ENCODE measurements at regions not wholly inside any gene's neighbourhood (a gene's known extent, or its start where the extent isn't known, plus 50 kb on each side); places are given as distances from the start of the nearest gene placed in this dataset.

DNA sequence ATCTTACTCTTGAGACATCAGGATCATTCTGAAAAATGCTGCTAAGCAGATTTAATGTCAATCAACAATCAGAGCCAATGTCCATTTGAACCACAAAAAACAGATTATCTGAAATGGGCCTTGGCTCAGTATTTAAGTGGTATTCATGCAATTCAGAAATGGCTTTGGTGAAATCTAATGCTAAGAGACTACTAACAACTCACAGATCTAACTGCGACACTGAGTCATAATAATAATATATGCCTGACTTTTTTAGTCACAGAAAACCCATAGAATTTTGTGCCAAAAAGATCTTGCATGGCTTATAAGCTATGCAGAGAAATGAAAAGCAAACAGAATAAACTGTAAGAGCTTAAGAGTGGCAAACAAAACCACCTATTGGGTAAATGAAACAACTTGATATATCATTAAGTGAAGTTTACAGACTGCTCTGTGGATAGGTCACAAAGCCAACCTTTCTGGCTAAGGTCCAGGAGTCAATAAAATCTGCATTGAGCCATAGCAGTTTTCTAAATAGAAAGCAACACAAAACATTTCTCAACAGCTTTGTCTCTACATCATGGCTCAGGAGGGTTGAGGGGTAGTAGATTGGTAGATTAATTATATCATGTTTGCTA, 234.3 kb downstream of the LRATD1 start:
- no peak overlapping the region for H3K4me3 ChIP-seq (ENCODE audit: low read depth, low read length)
- H3K36me3 ChIP-seq (ENCODE audit: control insufficient read depth, insufficient read depth, low read length): no peaks in the 10 kb centered on the region
- no peak for DNase-seq (ENCODE audit: low read depth)
- no peaks in the 10 kb centered on the region for H3K27me3 ChIP-seq (ENCODE audit: control insufficient read depth, insufficient read depth, low read length)
- TF ChIP-seq, protein P1, sequence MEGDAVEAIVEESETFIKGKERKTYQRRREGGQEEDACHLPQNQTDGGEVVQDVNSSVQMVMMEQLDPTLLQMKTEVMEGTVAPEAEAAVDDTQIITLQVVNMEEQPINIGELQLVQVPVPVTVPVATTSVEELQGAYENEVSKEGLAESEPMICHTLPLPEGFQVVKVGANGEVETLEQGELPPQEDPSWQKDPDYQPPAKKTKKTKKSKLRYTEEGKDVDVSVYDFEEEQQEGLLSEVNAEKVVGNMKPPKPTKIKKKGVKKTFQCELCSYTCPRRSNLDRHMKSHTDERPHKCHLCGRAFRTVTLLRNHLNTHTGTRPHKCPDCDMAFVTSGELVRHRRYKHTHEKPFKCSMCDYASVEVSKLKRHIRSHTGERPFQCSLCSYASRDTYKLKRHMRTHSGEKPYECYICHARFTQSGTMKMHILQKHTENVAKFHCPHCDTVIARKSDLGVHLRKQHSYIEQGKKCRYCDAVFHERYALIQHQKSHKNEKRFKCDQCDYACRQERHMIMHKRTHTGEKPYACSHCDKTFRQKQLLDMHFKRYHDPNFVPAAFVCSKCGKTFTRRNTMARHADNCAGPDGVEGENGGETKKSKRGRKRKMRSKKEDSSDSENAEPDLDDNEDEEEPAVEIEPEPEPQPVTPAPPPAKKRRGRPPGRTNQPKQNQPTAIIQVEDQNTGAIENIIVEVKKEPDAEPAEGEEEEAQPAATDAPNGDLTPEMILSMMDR (IDR thresholded peaks at IDR 0.05; ENCODE audit: insufficient read depth, low read length, poor library complexity, severe bottlenecking): no peak

DNA sequence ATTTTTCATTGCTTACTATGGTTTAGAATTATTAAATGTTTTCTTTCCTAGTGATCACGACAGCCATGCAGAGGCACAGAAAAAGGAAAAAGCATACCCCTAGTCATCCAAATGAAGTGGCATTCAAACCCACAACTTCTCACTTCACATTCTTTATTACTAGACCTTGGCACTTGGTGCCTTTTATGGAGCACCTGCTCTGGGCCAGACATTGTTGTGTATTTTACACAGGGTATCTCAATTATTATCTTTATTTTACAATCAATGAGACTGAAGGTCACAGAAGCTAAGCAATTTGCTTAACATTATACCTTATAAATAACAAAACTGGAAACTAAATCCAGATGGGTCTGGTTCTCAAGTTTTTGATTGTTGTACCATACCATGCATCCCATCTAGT, 235.3 kb downstream of the LRATD1 start:
- TF ChIP-seq, protein P1 (IDR thresholded peaks at IDR 0.05; ENCODE audit: insufficient read depth, low read length, poor library complexity, severe bottlenecking): no peak
- DNase-seq (ENCODE audit: low read depth): no peak
- no peaks in the 10 kb centered on the region for H3K36me3 ChIP-seq (ENCODE audit: control insufficient read depth, insufficient read depth, low read length)
- no peaks in the 10 kb centered on the region for H3K27me3 ChIP-seq (ENCODE audit: control insufficient read depth, insufficient read depth, low read length)
- no peak overlapping the region for H3K4me3 ChIP-seq (ENCODE audit: low read depth, low read length)

DNA sequence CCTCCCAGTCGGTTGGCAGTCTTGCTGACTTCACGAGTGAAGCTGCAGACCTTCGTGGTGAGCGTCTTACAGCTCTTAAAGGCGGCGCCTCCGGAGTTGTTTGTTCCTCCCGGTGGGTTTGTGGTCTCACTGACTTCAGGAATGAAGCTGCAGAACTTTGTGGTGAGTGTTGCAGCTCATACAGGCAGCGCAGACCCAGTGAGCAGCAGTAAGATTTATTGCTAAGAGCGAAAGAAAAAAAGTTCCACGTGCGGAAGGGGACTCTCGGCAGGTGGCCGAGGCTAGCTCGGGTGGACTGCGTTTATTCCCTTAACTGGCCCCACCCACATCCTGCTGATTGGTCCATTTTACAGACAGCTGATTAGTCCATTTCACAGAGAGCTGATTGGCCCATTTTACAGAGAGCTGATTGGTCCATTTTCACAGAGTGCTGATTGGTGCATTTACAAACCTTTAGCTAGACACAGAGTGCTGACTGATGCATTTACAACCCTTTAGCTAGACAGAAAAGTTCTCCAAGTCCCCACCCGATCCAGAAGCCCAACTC, 240.3 kb downstream of the LRATD1 start:
- TF ChIP-seq, protein P1 (IDR thresholded peaks at IDR 0.05; ENCODE audit: insufficient read depth, low read length, poor library complexity, severe bottlenecking): no peak
- no peak for DNase-seq (ENCODE audit: low read depth)
- Histone ChIP-seq H3K4me3 (ENCODE audit: low read depth, low read length) (no peak overlapping the region), H3K36me3 (ENCODE audit: control insufficient read depth, insufficient read depth, low read length) (no peaks in the 10 kb centered on the region), H3K27me3 (ENCODE audit: control insufficient read depth, insufficient read depth, low read length) (no peaks in the 10 kb centered on the region)

DNA sequence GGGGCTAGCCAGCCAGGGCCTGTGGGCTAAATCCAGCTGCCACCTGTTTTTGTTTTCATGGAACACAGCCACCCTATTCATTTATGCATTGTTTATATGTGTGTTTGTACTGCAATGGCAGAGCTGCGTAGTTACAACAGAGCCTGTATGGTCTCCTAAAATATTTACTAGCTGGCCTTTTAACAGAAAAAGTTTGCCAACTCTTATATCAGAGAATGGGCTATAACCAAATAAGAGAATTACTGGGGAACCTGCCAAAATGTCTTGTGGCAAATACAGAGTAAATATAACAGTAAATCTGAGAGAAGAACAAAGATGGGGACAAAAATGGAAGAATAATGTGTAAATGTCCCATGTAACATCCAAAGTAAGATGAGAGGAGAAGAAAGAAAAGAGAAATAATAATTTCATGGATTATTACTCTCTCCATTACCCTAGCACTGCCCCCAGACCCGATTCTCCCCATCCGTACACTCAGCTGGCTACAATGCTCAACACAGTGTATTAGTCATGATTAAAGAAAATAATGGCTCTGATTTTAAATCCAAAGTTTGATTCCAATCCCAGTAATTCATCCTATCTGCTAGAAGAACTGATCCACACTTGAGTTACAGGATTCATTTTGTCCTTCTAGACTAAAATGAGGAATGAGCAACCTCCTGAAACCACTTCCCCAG, 249.3 kb downstream of the LRATD1 start:
- Histone ChIP-seq H3K36me3 (ENCODE audit: control insufficient read depth, insufficient read depth, low read length) (no peaks in the 10 kb centered on the region), H3K4me3 (ENCODE audit: low read depth, low read length) (no peak overlapping the region), H3K27me3 (ENCODE audit: control insufficient read depth, insufficient read depth, low read length) (no peaks in the 10 kb centered on the region)
- no peak for DNase-seq (ENCODE audit: low read depth)
- TF ChIP-seq, protein P1 (IDR thresholded peaks at IDR 0.05; ENCODE audit: insufficient read depth, low read length, poor library complexity, severe bottlenecking): no peak

DNA sequence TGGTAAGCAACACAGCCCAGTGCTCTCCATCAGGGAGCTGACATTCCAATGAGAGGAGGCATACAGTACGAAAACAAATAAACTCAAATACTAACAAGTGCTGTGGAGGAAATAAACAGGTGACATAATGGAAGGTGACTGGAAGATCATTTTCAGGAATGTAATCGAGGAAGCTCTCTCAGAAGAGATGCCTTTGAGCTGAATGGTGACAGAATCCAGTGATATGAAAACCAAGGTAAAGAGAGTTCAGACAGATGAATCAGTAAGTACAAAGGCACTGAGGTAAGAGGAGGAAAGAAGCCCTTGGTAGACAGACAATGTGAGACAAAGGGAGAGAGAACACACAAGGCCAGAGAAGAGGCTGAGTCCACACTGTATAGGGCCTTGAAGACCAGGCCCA, 252.1 kb downstream of the LRATD1 start:
- TF ChIP-seq, protein P1 (IDR thresholded peaks at IDR 0.05; ENCODE audit: insufficient read depth, low read length, poor library complexity, severe bottlenecking): no peak
- no peak overlapping the region for H3K4me3 ChIP-seq (ENCODE audit: low read depth, low read length)
- H3K36me3 ChIP-seq (ENCODE audit: control insufficient read depth, insufficient read depth, low read length): no peaks in the 10 kb centered on the region
- no peak for DNase-seq (ENCODE audit: low read depth)
- no peaks in the 10 kb centered on the region for H3K27me3 ChIP-seq (ENCODE audit: control insufficient read depth, insufficient read depth, low read length)

Measured in kidney epithelial cell (primary cell).